ENCODE measurements at regions not wholly inside any gene's neighbourhood (a gene's known extent, or its start where the extent isn't known, plus 50 kb on each side); places are given as distances from the start of the nearest gene placed in this dataset.

GRCh38 chr4:97414161-97414560 lies 729.1 kb downstream of the STPG2 start:
- TF ChIP-seq CTCF (IDR thresholded peaks at IDR 0.05): no peak
- TF ChIP-seq POLR2A (IDR thresholded peaks at IDR 0.05): no peak
- TF ChIP-seq EP300 (IDR thresholded peaks at IDR 0.05; ENCODE audit: low read depth): no peak
- TF ChIP-seq POLR2AphosphoS5 (IDR thresholded peaks at IDR 0.05): no peak

Measured in transverse colon (tissue), 4 donors.